ENCODE measurements at regions not wholly inside any gene's neighbourhood (a gene's known extent, or its start where the extent isn't known, plus 50 kb on each side); places are given as distances from the start of the nearest gene placed in this dataset.
"Not testable (repeated sequence)": the region's sequence is repeated elsewhere in the genome, so short reads cannot be mapped to it uniquely, and the experiment has no call there.

DNA sequence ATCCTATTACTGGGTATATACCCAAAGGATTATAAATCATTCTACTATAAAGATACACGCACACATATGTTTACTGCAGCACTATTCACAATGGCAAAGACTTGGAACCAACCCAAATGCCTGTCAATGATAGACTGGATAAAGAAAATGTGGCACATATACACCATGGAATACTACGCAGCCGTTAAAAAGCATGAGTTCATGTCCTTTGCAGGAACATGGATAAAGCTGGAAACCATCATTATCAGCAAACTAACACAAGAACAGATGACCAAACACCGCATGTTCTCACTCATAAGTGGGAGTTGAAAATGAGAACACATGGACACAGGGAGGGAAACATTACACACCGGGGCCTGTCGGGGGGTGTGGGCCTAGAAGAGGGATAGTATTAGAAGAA, 307.4 kb upstream of the TBX18 start:
- DNase-seq, result not testable (repeated sequence)

GRCh38 chr6:85069577-85069976, 305.2 kb upstream of the TBX18 start:
- DNase-seq, result no peak

DNA sequence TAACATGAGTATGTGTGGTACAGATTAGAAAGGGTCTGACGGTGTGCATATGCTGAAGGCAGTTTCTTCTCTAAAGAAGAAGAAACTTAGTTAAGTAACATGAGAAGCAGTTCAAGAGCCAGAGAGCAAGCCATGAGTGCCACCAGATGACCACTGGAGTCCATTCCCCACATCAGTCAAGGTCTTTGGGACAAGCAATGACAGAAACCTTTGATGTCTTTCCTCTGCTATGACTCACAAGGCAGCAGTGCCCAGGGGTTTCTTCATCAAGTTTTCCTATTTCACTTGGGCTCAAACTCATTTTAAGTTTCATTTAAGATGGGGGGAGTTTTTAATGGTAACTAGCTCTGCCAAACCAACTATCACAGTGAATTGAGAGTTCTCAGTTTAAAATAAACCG, 303.8 kb upstream of the TBX18 start:
- DNase-seq, result no peak

DNA sequence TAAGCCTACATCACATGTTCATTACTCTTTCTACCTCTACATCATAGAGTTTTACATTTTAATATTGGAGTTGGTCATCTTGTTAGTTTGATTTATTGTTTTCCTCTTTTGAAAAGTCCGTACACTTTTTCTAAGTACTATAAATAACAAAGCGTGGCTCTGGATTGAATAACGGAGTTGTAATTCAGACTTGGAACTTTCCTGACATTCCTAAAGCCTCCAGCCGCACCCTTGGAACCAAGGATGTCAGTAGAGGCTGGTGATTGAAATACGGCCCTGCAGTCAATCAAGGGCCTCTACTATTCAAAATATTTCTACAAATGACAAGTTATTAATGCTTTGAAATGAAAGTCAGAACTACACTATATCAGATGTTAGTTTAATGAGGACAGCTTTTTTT, 301.9 kb upstream of the TBX18 start:
- DNase-seq, result no peak

DNA sequence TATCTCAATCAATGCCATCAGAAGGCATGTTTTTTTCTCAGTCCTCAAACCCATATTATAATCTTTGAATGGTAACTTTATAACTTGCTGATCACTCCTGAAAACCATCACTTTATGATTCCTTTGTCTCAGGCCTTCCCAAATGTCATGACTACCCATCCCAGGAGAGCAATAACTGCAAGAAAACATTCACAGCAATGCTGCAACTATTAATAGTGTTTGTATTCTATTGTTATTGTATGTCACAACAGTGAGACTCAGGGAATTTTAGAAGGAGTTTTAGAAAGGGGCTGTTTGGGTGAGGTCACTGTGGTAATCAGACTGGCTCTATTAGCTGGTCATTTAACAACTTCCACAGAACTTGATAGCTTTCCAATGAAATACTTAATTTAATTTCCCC, 301.4 kb upstream of the TBX18 start:
- no peak for DNase-seq

- DNase-seq, result no peak
Observed at GRCh38 chr6:85063611-85064010, 299.2 kb upstream of the TBX18 start.

DNA sequence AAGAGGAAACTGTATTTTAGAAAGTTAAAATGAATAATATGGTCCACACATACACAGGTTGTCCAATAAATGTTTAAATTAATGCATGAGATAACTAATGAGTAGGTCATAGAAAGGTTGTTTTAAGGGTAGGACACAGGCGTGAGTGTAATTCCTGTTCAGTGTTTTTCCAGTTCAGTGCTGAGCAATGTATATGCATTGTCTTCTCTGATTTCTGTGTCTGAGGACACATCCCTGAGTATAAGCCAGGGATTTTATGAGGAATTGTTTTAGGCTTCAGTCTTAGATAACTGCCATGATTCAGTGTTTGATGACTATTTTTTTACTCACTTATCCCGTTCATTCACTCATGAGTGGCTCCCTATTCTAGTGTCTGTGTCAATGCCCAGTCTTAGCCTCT, 298.5 kb upstream of the TBX18 start:
- DNase-seq, result no peak

GRCh38 chr6:85058806-85059205, 294.4 kb upstream of the TBX18 start:
- DNase-seq, result no peak

DNA sequence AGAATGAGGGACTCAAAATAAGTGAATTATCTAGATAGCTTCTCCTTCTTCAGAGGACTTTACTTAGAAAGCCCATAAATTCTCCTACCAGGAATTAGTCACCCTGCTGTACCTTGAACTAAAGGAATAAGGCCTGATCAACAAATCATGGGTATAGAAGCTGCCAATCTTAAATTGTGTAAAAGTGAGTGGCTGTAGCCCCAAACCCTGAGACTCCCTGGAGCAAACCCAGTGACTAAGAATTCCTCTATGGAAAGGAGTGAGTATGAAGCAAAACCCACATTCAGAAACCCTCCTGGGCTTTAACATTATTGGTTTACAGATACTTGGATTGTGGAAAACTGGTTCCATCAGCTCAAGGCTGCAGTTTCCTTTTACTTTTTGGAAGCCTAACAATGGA, 285.8 kb upstream of the TBX18 start:
- DNase-seq, result no peak

GRCh38 chr6:85049282-85049681, 284.9 kb upstream of the TBX18 start:
- no peak for DNase-seq

DNA sequence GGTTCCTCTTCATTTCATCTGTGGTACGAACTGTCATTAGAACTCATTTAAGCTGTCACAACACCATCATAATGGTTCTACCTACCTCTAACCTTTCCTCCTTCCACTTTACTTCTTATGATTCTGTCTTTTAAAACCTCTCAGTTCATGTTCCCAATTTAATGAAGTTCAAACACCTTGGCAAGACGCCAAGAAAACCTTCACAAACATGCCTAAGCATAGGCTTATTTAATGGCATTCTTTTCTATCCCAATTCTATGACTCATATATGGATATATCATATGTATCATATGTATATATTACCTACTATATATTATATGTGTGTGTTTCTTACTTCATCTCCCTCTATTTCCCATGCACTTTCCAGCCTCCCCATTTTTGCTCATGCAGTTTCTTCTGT, 283.4 kb upstream of the TBX18 start:
- peak in 1 of 3 experiments; percentile 4 for DNase-seq

GRCh38 chr6:85045767-85046166, 281.4 kb upstream of the TBX18 start:
- not testable (repeated sequence) for DNase-seq

GRCh38 chr6:85044361-85044760, 280.0 kb upstream of the TBX18 start:
- no peak for DNase-seq

DNA sequence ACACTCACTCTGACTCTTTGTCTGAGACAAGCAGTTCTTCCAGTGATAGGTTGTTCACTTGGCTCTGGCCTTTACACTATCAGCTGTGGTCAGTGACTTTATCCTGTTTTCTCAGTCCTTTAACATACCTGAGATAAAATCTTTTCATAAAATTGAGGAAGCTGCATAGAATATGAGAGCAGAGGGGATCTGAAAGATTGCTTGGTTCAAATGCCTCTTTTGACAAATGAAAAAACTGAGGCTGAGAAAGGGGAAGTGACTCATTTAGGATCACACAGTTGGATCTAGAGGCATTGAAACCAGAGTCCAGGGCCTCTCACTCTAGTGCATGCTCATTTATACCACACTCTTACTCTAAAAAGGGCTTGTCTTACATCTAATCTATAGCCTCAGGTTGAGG, 277.0 kb upstream of the TBX18 start:
- no peak for DNase-seq

DNA sequence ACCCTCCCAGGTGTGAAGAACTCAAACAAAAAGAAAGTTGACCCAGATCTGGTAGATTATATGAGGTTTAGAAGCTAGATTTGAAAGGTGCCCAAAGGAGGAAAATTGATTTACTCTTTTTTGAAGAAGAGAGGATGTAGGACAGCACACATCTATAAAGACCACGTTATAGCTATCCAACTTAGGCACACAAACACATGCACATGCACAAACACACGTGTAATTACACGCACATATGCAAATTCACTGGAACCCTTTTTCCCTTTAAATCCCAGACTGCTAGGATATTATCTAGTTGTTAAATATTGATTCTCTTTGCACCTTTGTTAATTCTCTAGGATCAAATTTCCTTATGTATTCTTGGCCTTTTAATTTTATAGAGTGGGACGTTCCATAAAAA, 272.8 kb upstream of the TBX18 start:
- DNase-seq, result no peak

GRCh38 chr6:85035766-85036165, 271.4 kb upstream of the TBX18 start:
- DNase-seq, result no peak

GRCh38 chr6:85033547-85033946, 269.1 kb upstream of the TBX18 start:
- DNase-seq, result no peak

GRCh38 chr6:85026021-85026420, 261.6 kb upstream of the TBX18 start:
- no peak for DNase-seq

DNA sequence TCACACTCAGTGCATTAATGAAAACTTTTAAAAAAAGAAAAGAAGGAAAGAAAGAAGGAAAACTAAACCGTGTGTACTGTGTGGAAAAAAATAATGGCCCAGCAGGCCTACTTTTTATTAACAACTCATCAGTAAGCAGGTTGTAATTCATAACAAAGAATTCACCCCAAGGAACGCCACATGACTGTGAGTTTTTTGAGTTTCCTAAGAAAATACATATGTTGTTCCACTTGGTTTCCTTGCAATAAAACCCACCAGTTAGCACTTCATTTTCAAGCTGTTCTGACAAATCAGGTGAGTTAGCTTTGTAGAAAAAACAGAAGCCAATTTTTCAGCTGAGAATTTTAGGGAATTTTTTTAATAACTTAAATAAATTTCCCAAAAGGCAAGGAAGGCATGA, 259.3 kb upstream of the TBX18 start:
- DNase-seq, result no peak

- DNase-seq, result no peak
Observed at GRCh38 chr6:85017352-85017751, 253.0 kb upstream of the TBX18 start.

DNA sequence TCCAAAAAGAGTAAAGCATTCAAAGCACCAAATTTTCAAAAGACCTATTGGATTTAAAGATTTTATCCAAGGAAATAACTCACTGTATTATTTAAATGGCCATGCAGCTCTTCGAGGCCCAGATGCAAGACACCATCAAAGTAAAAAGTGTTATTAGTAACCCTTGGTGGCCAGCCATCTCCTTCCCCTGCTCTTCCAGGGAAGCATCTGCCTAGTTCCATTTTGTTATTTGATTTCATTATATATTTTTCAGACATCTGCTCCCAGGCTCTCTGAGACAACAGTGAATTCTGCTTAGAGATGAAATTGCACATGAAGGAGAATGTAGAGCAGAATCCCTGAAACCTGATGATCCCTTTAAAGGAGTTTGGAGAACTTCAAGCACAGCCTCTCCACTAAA, 252.3 kb upstream of the TBX18 start:
- no peak for DNase-seq

DNA sequence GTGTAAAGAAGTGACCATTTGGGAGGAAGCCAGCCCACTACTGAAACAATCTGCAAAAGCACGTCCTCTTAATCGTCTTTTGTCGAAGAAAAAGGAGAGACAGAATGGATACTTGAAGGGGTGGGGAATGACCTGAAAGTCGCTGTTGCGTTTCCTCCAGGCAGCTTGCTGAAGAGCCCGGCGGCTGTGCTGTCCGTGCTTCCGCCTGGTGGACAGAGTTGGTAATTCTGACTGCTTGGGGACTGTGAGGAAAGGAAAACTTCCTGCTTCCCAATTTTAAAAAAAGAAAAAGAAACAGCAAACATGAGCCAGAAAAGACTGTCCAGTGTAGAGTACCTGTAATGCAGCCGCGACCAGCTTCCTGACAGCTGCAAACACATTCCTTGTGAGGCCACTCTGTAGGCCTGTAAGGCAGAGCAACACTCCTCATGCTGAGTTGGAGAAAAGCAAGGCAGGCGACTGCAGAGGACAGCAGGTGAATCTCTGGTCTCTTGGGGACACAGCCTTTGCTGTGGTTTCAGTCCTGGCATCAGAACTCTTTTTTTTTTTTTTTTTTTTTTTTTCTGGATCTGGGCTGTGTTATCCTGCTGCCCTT, 251.1 kb upstream of the TBX18 start:
- DNase-seq, result peak in 1 of 3 experiments; percentile 9

DNA sequence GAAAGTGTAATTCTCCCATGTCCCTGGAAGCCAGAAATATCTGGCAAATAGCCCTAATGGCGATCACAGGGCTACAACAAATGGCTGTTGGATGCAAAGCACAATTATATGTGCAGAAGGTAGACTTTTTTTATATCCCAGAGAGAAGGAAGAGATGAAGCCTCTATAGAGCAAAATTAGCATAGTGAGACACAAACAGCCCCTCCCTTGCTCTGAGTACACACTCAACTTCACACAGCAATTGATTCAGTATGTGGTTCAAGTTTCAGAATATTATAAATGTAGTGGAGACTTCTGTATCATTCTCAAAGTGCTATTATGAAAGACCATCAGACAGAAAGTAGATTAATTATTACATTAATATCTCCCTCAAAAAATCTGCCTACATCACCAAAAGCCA, 246.5 kb upstream of the TBX18 start:
- DNase-seq, result no peak

- DNase-seq, result no peak
Observed at GRCh38 chr6:85008296-85009009, 244.1 kb upstream of the TBX18 start.

- peak in 1 of 3 experiments; percentile 9 for DNase-seq
Observed at GRCh38 chr6:85006362-85006761, 242.0 kb upstream of the TBX18 start.
